HepG2 (cell line): ENCODE measurements at regions not wholly inside any gene's neighbourhood (a gene's known extent, or its start where the extent isn't known, plus 50 kb on each side); places are given as distances from the start of the nearest gene placed in this dataset.

Experiments
- CCDC6 ChIP-seq: sonication (generic); formaldehyde crosslinking; IDR thresholded peaks from 2 replicates; pipeline ENCODE4 v1.8.1; 2022; ENCODE audit warnings: mild to moderate bottlenecking, missing genetic modification reagents, moderate library complexity
- HIVEP1 ChIP-seq: sonication (generic); formaldehyde crosslinking; IDR thresholded peaks from 2 replicates; pipeline ENCODE4 v1.4.0; 2020; ENCODE audit warnings: mild to moderate bottlenecking, missing genetic modification reagents
- HOXA7 ChIP-seq: sonication (generic); formaldehyde crosslinking; IDR thresholded peaks from 2 replicates; pipeline ENCODE4 v1.8.1; 2022; ENCODE audit warnings: mild to moderate bottlenecking, missing genetic modification reagents, moderate library complexity
- PBX3 ChIP-seq: sonication (generic); formaldehyde crosslinking; IDR thresholded peaks from 2 replicates; pipeline ENCODE4 v1.8.1; 2023; ENCODE audit warnings: missing genetic modification reagents, inconsistent platforms, borderline replicate concordance
- POLR2A ChIP-seq, 2 experiments: IDR thresholded peaks; 2 replicates each; pipeline ENCODE4 v1.6.1; 2011; ENCODE audit warnings: low read depth in 2 of 2, low read length in 2 of 2, mild to moderate bottlenecking in 1 of 2, moderate library complexity in 1 of 2; ENCODE audit not compliant: insufficient read depth in 1 of 2
- RXRA ChIP-seq: sonication (generic); formaldehyde crosslinking; IDR thresholded peaks from 2 replicates; pipeline ENCODE4 v1.5.1; 2020; ENCODE audit warnings: missing genetic modification reagents
- SMC3 ChIP-seq: IDR thresholded peaks from 2 replicates; pipeline ENCODE4 v1.6.1; 2011; ENCODE audit warnings: low read length, improper control_type of control experiment
- XRCC5 ChIP-seq: fragments of 200-400 bp; formaldehyde crosslinking; optimal IDR thresholded peaks from 2 replicates; pipeline ENCODE3; 2017; ENCODE audit warnings: mild to moderate bottlenecking, low read length
- YY1 ChIP-seq: IDR thresholded peaks from 2 replicates; pipeline ENCODE4 v1.6.1; 2011; ENCODE audit warnings: low read length, low read depth, moderate library complexity, mild to moderate bottlenecking; ENCODE audit not compliant: insufficient read depth, insufficient replicate concordance
- ZBTB7A ChIP-seq: sonication (generic); formaldehyde crosslinking; IDR thresholded peaks from 2 replicates; pipeline ENCODE4 v1.8.0; 2022; ENCODE audit warnings: mild to moderate bottlenecking, missing genetic modification reagents
- ZFP37 ChIP-seq: sonication (generic); formaldehyde crosslinking; IDR thresholded peaks from 2 replicates; pipeline ENCODE4 v1.4.0; 2020; ENCODE audit warnings: missing genetic modification reagents, borderline replicate concordance

GRCh38 chr15:69808756-69809155, 289.0 kb downstream of the TLE3 start:
- TF ChIP-seq RXRA (CRISPR knock-in tag) (no peak), ZBTB7A (CRISPR knock-in tag) (no peak), HIVEP1 (CRISPR knock-in tag) (no peak), CCDC6 (CRISPR knock-in tag) (no peak), SMC3 (no peak), XRCC5 (no peak), PBX3 (no peak), ZFP37 (no peak), HOXA7 (CRISPR knock-in tag) (no peak), POLR2A (IDR thresholded peaks at IDR 0.05; ENCODE audit: insufficient read depth in 1 of 2, low read depth in 2 of 2, low read length in 2 of 2) (no peak), YY1 (no peak)
